HG02623 (cell line): ENCODE measurements at regions not wholly inside any gene's neighbourhood (a gene's known extent, or its start where the extent isn't known, plus 50 kb on each side); places are given as distances from the start of the nearest gene placed in this dataset.
"Not testable (repeated sequence)": the region's sequence is repeated elsewhere in the genome, so short reads cannot be mapped to it uniquely, and the experiment has no call there.

Source experiments
- ATAC-seq: cut with Tn5 transposase; IDR thresholded peaks from one replicate; pipeline ENCODE4 v1.9.1; 2021; ENCODE audit warnings: moderate library complexity; ENCODE audit not compliant: unreplicated experiment

GRCh38 chrX:42020225-42020624 is 96.9 kb upstream of the CASK start:
- ATAC-seq: no peak

GRCh38 chrX:42017971-42018370 is 94.6 kb upstream of the CASK start:
- ATAC-seq: no peak

- no peak for ATAC-seq
These were observed 77.5 kb upstream of the CASK start for GRCh38 chrX:42000836-42001235.

GRCh38 chrX:41984628-41985027 is 61.3 kb upstream of the CASK start:
- no peak for ATAC-seq

GRCh38 chrX:41982953-41983352 is 59.6 kb upstream of the CASK start:
- no peak for ATAC-seq

GRCh38 chrX:41981481-41982013 is 58.2 kb upstream of the CASK start:
- no peak for ATAC-seq

- ATAC-seq: not testable (repeated sequence)
These were observed 51.3 kb upstream of the CASK start for GRCh38 chrX:41974677-41975076.

- ATAC-seq: no peak
These were observed 49.9 kb upstream of the CASK start for GRCh38 chrX:41973208-41973607.
